ENCODE measurements at regions not wholly inside any gene's neighbourhood (a gene's known extent, or its start where the extent isn't known, plus 50 kb on each side); places are given as distances from the start of the nearest gene placed in this dataset.

DNA sequence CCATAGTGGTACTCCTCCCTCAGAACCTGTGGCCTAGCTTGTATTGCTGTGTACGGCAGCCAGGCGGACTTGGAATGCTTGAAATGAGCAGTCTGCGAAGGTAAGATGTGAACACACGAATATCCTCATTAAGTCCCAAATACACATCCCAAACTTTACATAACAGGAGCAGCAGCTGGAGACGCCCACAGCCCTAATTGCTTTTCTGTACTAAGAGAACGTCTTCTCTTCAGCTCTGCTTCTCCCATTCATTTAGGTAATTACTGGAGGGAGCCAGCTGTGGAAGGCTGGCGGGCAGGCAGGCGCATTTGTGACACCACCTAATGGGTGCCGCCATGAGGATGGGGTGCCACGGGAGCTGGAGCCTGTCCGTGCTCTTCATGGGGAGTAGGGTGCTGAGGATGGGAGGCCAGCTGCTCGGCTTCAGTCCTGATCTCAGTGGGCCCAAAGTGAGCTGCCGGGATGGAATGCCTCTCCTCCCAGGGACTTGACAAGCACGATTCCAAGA lies 66.6 kb upstream of the POU3F1 start:
- DNase-seq (ENCODE audit: low spot score), result no peak

DNA sequence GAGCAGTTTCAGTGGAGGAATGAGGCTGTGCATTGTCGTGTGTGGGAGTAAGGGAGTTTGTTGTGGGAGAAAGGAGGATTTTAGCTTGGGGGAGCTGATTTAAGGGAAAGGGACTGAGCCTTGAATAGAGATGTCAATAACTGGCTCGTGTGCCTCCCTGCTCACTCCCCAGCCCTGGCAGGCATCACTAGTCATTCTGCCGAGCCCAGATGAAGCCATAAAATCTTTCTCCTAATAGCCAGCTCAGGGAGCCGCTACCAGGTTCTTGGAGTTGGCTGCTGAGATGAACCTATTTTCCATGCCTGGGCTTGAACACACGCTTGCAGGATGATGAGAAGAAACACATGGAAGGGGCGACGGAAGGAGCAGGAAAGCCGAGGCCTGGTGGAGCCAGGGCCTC lies 65.0 kb upstream of the POU3F1 start:
- DNase-seq (ENCODE audit: low spot score), result no peak

- no peak for DNase-seq (ENCODE audit: low spot score)
Measured at GRCh38 chr1:38105267-38105666, 58.7 kb upstream of the POU3F1 start.

GRCh38 chr1:38102636-38103035 lies 56.0 kb upstream of the POU3F1 start:
- DNase-seq (ENCODE audit: low spot score), result no peak

DNA sequence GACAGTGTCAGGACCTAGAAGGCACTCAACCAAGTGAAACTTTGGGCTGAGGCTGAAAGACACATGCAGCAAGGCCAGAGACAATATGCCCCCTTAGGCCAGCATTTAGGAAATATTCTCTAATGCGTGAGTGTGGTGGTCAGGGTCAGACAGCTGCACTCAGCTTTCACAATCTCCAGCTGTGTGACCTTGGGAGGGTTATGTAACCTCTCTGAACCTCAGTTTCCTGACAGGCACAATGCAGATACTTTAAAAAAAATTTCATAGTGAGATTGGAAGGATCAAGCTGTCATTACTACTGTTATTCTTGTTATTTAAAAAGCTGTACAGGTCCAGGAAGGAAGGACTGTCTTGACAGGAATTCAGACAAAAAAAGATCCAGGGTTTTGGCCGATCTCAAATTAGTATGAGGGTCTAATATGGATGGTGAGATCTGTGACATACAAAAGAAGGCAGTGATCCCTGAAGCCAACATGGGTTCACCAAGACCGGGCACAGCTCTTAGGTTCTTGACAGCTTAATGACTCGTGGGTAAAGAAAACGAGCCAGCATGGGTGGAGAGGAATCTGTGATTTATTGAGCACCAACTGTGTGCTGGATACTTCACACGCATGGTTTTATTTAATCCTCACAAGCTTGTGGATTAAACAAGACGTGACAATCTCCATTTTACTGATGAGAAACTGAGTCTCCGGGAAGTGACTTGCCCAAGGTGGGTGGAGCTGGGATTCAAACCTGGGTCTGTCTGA lies 54.6 kb upstream of the POU3F1 start:
- no peak for DNase-seq (ENCODE audit: low spot score)

DNA sequence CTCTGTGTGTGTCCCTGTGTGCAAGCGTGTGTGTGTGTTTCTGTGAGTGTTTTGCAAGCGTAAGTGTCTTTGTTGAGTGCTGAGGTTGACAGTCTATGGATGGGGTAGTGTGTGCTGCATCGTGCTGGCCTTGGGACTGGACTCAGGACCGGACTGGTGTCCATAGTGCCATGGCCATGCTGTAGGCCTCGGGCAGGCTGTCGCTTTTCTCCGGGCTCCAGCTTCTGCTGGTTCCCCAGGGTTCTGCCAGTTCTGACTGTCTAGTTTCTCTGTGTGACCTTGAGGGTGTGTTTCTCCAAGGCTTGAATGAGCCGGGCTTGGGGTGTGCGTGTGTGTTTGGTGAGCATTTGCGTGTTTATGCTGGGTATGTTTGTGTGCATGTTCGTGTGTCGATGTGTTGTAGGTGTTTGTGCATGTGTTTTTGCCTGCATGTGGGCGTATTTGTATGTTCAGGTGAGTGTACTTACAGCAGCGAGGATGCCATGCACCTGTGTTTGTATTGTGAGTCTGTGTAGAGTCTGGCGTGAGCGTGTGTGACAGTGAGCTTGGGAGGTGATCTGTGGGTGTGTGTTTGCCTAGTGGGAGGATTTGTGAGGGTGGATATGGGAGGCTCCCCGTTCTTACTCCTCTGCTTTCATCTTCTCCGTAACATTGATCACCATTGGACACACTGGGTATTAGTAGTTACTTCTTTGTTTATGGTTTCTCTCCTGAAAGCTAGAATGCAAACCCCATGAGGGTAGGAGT lies 51.7 kb upstream of the POU3F1 start:
- no peak for DNase-seq (ENCODE audit: low spot score)

- DNase-seq (ENCODE audit: low spot score), result no peak
Measured at GRCh38 chr1:38097284-38097898, 50.8 kb upstream of the POU3F1 start.

Measured in CD4-positive, alpha-beta T cell treated with Interleukin-6 at 100 ng/mL for 8 hours (primary cell).